A673 (cell line): ENCODE measurements at regions not wholly inside any gene's neighbourhood (a gene's known extent, or its start where the extent isn't known, plus 50 kb on each side); places are given as distances from the start of the nearest gene placed in this dataset.
A peak's percentile ranks its signal among the peaks of the same experiment; 100 is the strongest.

ENCODE experiments used
- BruUV-seq: library from RNA; stranded (reverse); fragments of 400-500 nt; replicated peaks from 2 replicates; lab custom pipeline; 2021; lab: Mats Ljungman, UMichigan
- CTCF ChIA-PET: fragments of 300-600 bp; sonication (Branson Sonifier 250); formaldehyde crosslinking; loops from one replicate; lab custom pipeline; 2022; ENCODE audit warnings: antibody characterized with exemption; lab: Charles Lee
- POLR2A ChIA-PET: fragments of 300-600 bp; sonication (Branson Sonifier 250); formaldehyde crosslinking; loops from one replicate; lab custom pipeline; 2022; ENCODE audit warnings: antibody characterized with exemption; ENCODE audit not compliant: low non-redundant PET; lab: Charles Lee
- DNase-seq: peaks from one replicate; pipeline ENCODE4 v3.0.0-alpha.2; 2015; ENCODE audit warnings: low spot score
- H3K27ac ChIP-seq: fragments of 200-600 bp; sonication (generic); 2 replicates; pipeline ENCODE4 v1.5.1; 2016; ENCODE audit warnings: mixed run types, low read depth, mild to moderate bottlenecking, mixed read lengths, antibody characterized with exemption, low read length; ENCODE audit not compliant: poor library complexity, severe bottlenecking
- H3K27me3 ChIP-seq: fragments of 200-600 bp; sonication (generic); replicated peaks from 2 replicates; pipeline ENCODE4 v1.6.1; 2017; ENCODE audit warnings: mixed run types, low read depth, mild to moderate bottlenecking, mixed read lengths, antibody characterized with exemption, low read length; ENCODE audit not compliant: insufficient read depth, poor library complexity
- H3K36me3 ChIP-seq: fragments of 200-600 bp; sonication (generic); 2 replicates; pipeline ENCODE4 v1.6.1; 2016; ENCODE audit warnings: mixed run types, mild to moderate bottlenecking, mixed read lengths, antibody characterized with exemption, low read length; ENCODE audit not compliant: insufficient read depth, poor library complexity, severe bottlenecking
- H3K4me1 ChIP-seq: fragments of 200-600 bp; sonication (generic); 2 replicates; pipeline ENCODE4 v1.6.1; 2017; ENCODE audit warnings: mixed run types, mild to moderate bottlenecking, mixed read lengths, antibody characterized with exemption, low read length; ENCODE audit not compliant: insufficient read depth, poor library complexity, severe bottlenecking
- H3K4me3 ChIP-seq: fragments of 200-600 bp; sonication (generic); 2 replicates; pipeline ENCODE4 v1.5.1; 2016; ENCODE audit warnings: low read depth, mixed run types, mild to moderate bottlenecking, mixed read lengths, low read length; ENCODE audit not compliant: poor library complexity, severe bottlenecking
- H3K9me3 ChIP-seq: fragments of 200-600 bp; sonication (generic); 2 replicates; pipeline ENCODE4 v1.6.1; 2016; ENCODE audit warnings: mixed run types, low read depth, mild to moderate bottlenecking, mixed read lengths, antibody characterized with exemption, low read length; ENCODE audit not compliant: poor library complexity, severe bottlenecking
- CTCF ChIP-seq: fragments of 300-800, 200-600 bp; sonication (generic); conservative IDR thresholded peaks from 2 replicates; pipeline ENCODE4 v1.5.1; 2017; ENCODE audit warnings: low read depth, mild to moderate bottlenecking, antibody characterized with exemption, low read length, moderate library complexity, mixed read lengths
- EZH2 ChIP-seq: fragments of 200-600 bp; sonication (generic); IDR thresholded peaks from 2 replicates; pipeline ENCODE4 v1.6.1; 2017; ENCODE audit warnings: borderline replicate concordance, low read depth, mild to moderate bottlenecking, mixed read lengths, antibody characterized with exemption, low read length; ENCODE audit not compliant: poor library complexity, severe bottlenecking
- intact Hi-C: fragments of 100-400 bp; cut with micrococcal nuclease; formaldehyde crosslinking; loops from one replicate; pipeline ENCODE4 v1.10.0; 2022; ENCODE audit not compliant: unreplicated experiment

- DNase-seq = peak; percentile 50
- Histone ChIP-seq H3K36me3 (no peaks in the 10 kb centered on the region), H3K4me3 (no peak overlapping the region), H3K4me1 (peaks cover 74% of the 10 kb centered on the region), H3K9me3 (peaks cover 11% of the 10 kb centered on the region), H3K27ac (peak overlapping the region; percentile 84), H3K27me3 (no peaks in the 10 kb centered on the region)
- ChIA-PET POLR2A (no interaction called here), CTCF (no interaction called here)
- intact Hi-C loops = no loop called here
- TF ChIP-seq EZH2 = no peak
- TF ChIP-seq CTCF = no peak
- no TSS peak for BruUV-seq
These were observed 745.5 kb downstream of the NR2F2 start for GRCh38 chr15:97076011-97076410.

- intact Hi-C loops = no loop called here
- ChIA-PET CTCF (no interaction called here), POLR2A (interaction anchor here (0.5 kb wide), 1 partner anchor 211 kb away, joined by 4 read pairs; no protein-coding TSS in a partner anchor)
- H3K27ac ChIP-seq = peak overlapping the region; percentile 84
- H3K4me1 ChIP-seq = peaks cover 80% of the 10 kb centered on the region
- peaks cover 11% of the 10 kb centered on the region for H3K9me3 ChIP-seq
- peak; percentile 75 for DNase-seq
- no TSS peak for BruUV-seq
- H3K27me3 ChIP-seq = no peaks in the 10 kb centered on the region
- TF ChIP-seq CTCF (no peak), EZH2 (no peak)
- no peak overlapping the region for H3K4me3 ChIP-seq
- H3K36me3 ChIP-seq = no peaks in the 10 kb centered on the region
These were observed 747.5 kb downstream of the NR2F2 start for GRCh38 chr15:97077975-97078374.

- no peak for TF ChIP-seq EZH2
- no peak for TF ChIP-seq CTCF
- CTCF ChIA-PET = no interaction called here
- peaks cover 11% of the 10 kb centered on the region for H3K9me3 ChIP-seq
- POLR2A ChIA-PET = interaction anchor here (0.5 kb wide), 1 partner anchor 210 kb away, joined by 4 read pairs; no protein-coding TSS in a partner anchor
- H3K4me3 ChIP-seq = no peak overlapping the region
- no peak for DNase-seq
- no peaks in the 10 kb centered on the region for H3K27me3 ChIP-seq
- peak overlapping the region; percentile 84 for H3K27ac ChIP-seq
- no peaks in the 10 kb centered on the region for H3K36me3 ChIP-seq
- BruUV-seq = no TSS peak
- intact Hi-C loops = no loop called here
- peaks cover 81% of the 10 kb centered on the region for H3K4me1 ChIP-seq
These were observed 748.1 kb downstream of the NR2F2 start for GRCh38 chr15:97078591-97078990.
